HepG2 (cell line): ENCODE measurements at regions not wholly inside any gene's neighbourhood (a gene's known extent, or its start where the extent isn't known, plus 50 kb on each side); places are given as distances from the start of the nearest gene placed in this dataset.

Source experiments
- CBFB ChIP-seq: sonication (generic); formaldehyde crosslinking; IDR thresholded peaks from 2 replicates; pipeline ENCODE4 v1.4.0; 2020; ENCODE audit warnings: missing genetic modification reagents
- FOXP1 ChIP-seq, 2 experiments: fragments of 450-650 bp in 1 of 2; IDR thresholded peaks; 2 replicates each; pipeline ENCODE4 v1.6.1; 2017 to 2018; ENCODE audit warnings: antibody characterized with exemption in 1 of 2
- GATAD1 ChIP-seq: IDR thresholded peaks from 2 replicates; pipeline ENCODE4 v1.6.1; 2016; ENCODE audit warnings: missing genetic modification reagents, missing compliant biosample characterization
- JUND ChIP-seq: sonication (generic); formaldehyde crosslinking; IDR thresholded peaks from 2 replicates; pipeline ENCODE4 v1.8.0; 2022; ENCODE audit warnings: mild to moderate bottlenecking, missing genetic modification reagents
- NFIC ChIP-seq: IDR thresholded peaks from 2 replicates; pipeline ENCODE4 v1.6.1; 2012; ENCODE audit warnings: mild to moderate bottlenecking, low read length, inconsistent platforms
- NFKB2 ChIP-seq: sonication (generic); formaldehyde crosslinking; IDR thresholded peaks from 2 replicates; pipeline ENCODE4 v1.4.0; 2020; ENCODE audit warnings: missing genetic modification reagents, borderline replicate concordance
- PRDM15 ChIP-seq: sonication (generic); formaldehyde crosslinking; IDR thresholded peaks from 2 replicates; pipeline ENCODE4 v1.4.0; 2020; ENCODE audit warnings: missing genetic modification reagents
- UBTF ChIP-seq: sonication (generic); formaldehyde crosslinking; IDR thresholded peaks from 2 replicates; pipeline ENCODE4 v1.4.0; 2020; ENCODE audit warnings: mild to moderate bottlenecking, missing genetic modification reagents
- ZNF496 ChIP-seq: sonication (generic); formaldehyde crosslinking; IDR thresholded peaks from 2 replicates; pipeline ENCODE4 v1.8.1; 2023; ENCODE audit warnings: mild to moderate bottlenecking, moderate library complexity, missing genetic modification reagents; ENCODE audit not compliant: insufficient replicate concordance
- ZNF550 ChIP-seq: sonication (generic); formaldehyde crosslinking; IDR thresholded peaks from 2 replicates; pipeline ENCODE4 v1.4.0; 2020; ENCODE audit warnings: mild to moderate bottlenecking, missing genetic modification reagents, borderline replicate concordance
- ZNF563 ChIP-seq: sonication (generic); formaldehyde crosslinking; IDR thresholded peaks from 2 replicates; pipeline ENCODE4 v1.8.0; 2022; ENCODE audit warnings: mild to moderate bottlenecking, moderate library complexity, missing genetic modification reagents
- ZNF629 ChIP-seq: sonication (generic); formaldehyde crosslinking; conservative IDR thresholded peaks from 2 replicates; pipeline ENCODE4 v1.5.0; 2020; ENCODE audit warnings: missing genetic modification reagents
- ZNF660 ChIP-seq: sonication (generic); formaldehyde crosslinking; IDR thresholded peaks from 2 replicates; pipeline ENCODE4 v1.5.1; 2020; ENCODE audit warnings: mild to moderate bottlenecking, low read depth, missing genetic modification reagents, borderline replicate concordance
- ZNF678 ChIP-seq: sonication (generic); formaldehyde crosslinking; IDR thresholded peaks from 2 replicates; pipeline ENCODE4 v1.4.0; 2020; ENCODE audit warnings: mild to moderate bottlenecking, missing genetic modification reagents
- ZNF773 ChIP-seq: sonication (generic); formaldehyde crosslinking; IDR thresholded peaks from 2 replicates; pipeline ENCODE4 v1.4.0; 2020; ENCODE audit warnings: missing genetic modification reagents, borderline replicate concordance
- TF ChIP-seq, protein P1 (sequence below): sonication (generic); formaldehyde crosslinking; IDR thresholded peaks from 2 replicates; pipeline ENCODE4 v1.4.0; 2020; ENCODE audit warnings: missing genetic modification reagents
- TF ChIP-seq, protein P2 (sequence below): sonication (generic); formaldehyde crosslinking; IDR thresholded peaks from 2 replicates; pipeline ENCODE4 v1.4.0; 2020; ENCODE audit warnings: missing genetic modification reagents

- TF ChIP-seq, protein P1, sequence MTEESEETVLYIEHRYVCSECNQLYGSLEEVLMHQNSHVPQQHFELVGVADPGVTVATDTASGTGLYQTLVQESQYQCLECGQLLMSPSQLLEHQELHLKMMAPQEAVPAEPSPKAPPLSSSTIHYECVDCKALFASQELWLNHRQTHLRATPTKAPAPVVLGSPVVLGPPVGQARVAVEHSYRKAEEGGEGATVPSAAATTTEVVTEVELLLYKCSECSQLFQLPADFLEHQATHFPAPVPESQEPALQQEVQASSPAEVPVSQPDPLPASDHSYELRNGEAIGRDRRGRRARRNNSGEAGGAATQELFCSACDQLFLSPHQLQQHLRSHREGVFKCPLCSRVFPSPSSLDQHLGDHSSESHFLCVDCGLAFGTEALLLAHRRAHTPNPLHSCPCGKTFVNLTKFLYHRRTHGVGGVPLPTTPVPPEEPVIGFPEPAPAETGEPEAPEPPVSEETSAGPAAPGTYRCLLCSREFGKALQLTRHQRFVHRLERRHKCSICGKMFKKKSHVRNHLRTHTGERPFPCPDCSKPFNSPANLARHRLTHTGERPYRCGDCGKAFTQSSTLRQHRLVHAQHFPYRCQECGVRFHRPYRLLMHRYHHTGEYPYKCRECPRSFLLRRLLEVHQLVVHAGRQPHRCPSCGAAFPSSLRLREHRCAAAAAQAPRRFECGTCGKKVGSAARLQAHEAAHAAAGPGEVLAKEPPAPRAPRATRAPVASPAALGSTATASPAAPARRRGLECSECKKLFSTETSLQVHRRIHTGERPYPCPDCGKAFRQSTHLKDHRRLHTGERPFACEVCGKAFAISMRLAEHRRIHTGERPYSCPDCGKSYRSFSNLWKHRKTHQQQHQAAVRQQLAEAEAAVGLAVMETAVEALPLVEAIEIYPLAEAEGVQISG (CRISPR knock-in tag): peak; percentile 55
- TF ChIP-seq ZNF773 (no peak), UBTF (CRISPR knock-in tag) (peak; percentile 29; the same call in 1 of the 2 replicates), ZNF660 (CRISPR knock-in tag) (no peak), NFKB2 (CRISPR knock-in tag) (no peak), GATAD1 (CRISPR knock-in tag) (no peak), FOXP1 (IDR thresholded peaks at IDR 0.05) (peak; percentile 51; the same call in 1 of the 2 replicates), FOXP1 (CRISPR knock-in tag; IDR thresholded peaks at IDR 0.05) (peak; percentile 93), ZNF629 (CRISPR knock-in tag) (no peak), ZNF678 (CRISPR knock-in tag) (no peak), JUND (no peak), ZNF563 (CRISPR knock-in tag) (no peak), NFIC (peak; percentile 99), PRDM15 (no peak), CBFB (CRISPR knock-in tag) (peak; percentile 23; the same call in 1 of the 2 replicates), ZNF550 (CRISPR knock-in tag) (no peak), ZNF496 (CRISPR knock-in tag) (no peak)
- TF ChIP-seq, protein P2, sequence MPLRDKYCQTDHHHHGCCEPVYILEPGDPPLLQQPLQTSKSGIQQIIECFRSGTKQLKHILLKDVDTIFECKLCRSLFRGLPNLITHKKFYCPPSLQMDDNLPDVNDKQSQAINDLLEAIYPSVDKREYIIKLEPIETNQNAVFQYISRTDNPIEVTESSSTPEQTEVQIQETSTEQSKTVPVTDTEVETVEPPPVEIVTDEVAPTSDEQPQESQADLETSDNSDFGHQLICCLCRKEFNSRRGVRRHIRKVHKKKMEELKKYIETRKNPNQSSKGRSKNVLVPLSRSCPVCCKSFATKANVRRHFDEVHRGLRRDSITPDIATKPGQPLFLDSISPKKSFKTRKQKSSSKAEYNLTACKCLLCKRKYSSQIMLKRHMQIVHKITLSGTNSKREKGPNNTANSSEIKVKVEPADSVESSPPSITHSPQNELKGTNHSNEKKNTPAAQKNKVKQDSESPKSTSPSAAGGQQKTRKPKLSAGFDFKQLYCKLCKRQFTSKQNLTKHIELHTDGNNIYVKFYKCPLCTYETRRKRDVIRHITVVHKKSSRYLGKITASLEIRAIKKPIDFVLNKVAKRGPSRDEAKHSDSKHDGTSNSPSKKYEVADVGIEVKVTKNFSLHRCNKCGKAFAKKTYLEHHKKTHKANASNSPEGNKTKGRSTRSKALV: no peak; the same call in none of the 2 replicates
Observed at GRCh38 chr4:68732653-68733466, 62.4 kb upstream of the UGT2B15 start (continued).
